ENCODE measurements at regions not wholly inside any gene's neighbourhood (a gene's known extent, or its start where the extent isn't known, plus 50 kb on each side); places are given as distances from the start of the nearest gene placed in this dataset.

DNA sequence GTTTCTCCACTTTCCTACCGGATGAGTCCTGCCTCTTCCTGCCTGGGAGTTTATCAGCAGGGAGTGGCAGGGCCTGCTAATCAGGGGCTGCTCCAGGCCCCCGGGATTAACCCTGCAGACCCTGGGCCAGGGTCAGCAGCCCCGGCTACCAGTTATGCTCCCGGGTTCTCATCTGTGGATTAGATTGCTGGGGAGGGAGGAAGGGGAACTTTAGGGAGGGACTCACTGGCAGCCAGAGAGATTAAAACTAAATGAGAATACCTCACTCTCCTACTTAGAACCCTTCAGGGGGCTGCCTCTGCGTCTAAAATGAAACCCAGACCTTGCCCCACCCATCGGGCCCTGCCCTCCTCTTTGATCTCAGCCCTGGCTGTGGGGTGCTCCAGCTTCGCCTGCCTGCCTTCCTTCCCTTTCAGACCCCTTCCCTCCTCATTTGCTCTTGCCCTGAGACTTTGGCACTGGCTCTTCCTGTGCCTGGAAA is 130.5 kb upstream of the HAND1 start:
- Histone ChIP-seq H3K9me3 (no peaks in the 10 kb centered on the region), H3K27me3 (peaks cover 71% of the 10 kb centered on the region), H3K27ac (no peak overlapping the region), H3K4me1 (peaks cover 0 to 26% (median 14%) of the 10 kb centered on the region in 3 donors), H3K36me3 (no peaks in the 10 kb centered on the region), H3K4me3 (no peak overlapping the region)
- TF ChIP-seq EP300 (IDR thresholded peaks at IDR 0.05) = no peak
- ATAC-seq = no peak
- 43 to 76% methylated on average over 4 of the region's 7 CpGs for whole genome bisulfite sequencing, 2 donors (ENCODE audit: low coverage in 1 of 2)

DNA sequence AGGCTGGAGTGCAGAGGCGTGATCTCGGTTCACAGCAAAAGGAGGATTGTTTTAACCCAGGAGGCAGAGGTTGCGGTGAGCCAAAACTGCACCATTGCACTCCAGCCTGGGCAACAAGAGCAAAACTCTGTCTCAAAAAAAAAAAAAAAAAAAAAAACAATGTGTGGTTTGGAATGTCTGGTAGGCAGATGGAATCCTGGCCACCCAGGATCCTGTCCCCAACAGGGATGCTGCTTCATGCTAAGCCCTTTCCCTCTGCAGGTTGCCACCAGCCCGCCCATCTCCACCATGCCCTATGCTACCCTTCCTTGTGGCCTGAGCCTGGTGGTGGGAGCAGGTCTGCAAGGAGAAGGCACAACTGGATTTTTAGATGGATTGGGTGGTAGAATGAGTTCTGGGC is 129.7 kb upstream of the HAND1 start:
- Histone ChIP-seq H3K27me3 (peaks cover 63% of the 10 kb centered on the region), H3K9me3 (no peaks in the 10 kb centered on the region), H3K36me3 (no peaks in the 10 kb centered on the region), H3K4me1 (peaks cover 0 to 26% (median 14%) of the 10 kb centered on the region in 3 donors), H3K4me3 (no peak overlapping the region), H3K27ac (no peak overlapping the region)
- WGBS, 2 donors (ENCODE audit: low coverage in 1 of 2) = 83 to 100% methylated on average over 1 to 2 of the region's 4 CpGs
- no peak for ATAC-seq
- TF ChIP-seq EP300 (IDR thresholded peaks at IDR 0.05) = no peak
- TF ChIP-seq, protein P1, sequence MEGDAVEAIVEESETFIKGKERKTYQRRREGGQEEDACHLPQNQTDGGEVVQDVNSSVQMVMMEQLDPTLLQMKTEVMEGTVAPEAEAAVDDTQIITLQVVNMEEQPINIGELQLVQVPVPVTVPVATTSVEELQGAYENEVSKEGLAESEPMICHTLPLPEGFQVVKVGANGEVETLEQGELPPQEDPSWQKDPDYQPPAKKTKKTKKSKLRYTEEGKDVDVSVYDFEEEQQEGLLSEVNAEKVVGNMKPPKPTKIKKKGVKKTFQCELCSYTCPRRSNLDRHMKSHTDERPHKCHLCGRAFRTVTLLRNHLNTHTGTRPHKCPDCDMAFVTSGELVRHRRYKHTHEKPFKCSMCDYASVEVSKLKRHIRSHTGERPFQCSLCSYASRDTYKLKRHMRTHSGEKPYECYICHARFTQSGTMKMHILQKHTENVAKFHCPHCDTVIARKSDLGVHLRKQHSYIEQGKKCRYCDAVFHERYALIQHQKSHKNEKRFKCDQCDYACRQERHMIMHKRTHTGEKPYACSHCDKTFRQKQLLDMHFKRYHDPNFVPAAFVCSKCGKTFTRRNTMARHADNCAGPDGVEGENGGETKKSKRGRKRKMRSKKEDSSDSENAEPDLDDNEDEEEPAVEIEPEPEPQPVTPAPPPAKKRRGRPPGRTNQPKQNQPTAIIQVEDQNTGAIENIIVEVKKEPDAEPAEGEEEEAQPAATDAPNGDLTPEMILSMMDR (IDR thresholded peaks at IDR 0.05) = no peak
- no peak for TF ChIP-seq POLR2AphosphoS5 (IDR thresholded peaks at IDR 0.05)
- no peak for TF ChIP-seq POLR2A (IDR thresholded peaks at IDR 0.05)

DNA sequence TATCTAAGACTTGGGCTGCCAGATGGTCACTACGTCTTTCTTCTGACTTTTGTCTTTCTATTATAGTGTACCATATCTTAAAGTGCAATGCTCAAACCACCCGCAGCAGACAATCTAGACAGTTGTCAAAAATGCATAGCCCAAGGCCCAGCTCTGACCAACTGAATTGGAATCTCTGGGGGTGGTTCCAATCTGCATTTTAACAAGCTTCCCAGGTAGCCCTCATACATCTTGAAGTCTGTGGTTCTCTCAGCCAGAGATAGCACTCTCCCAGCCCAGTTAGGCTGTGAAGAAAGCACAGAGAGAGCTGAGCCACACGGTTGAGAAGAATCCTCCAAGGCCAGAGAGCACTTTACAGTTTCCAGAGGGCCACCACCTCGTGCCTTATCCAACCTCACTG is 128.2 kb upstream of the HAND1 start:
- Histone ChIP-seq H3K36me3 (no peaks in the 10 kb centered on the region), H3K4me3 (no peak overlapping the region), H3K27me3 (peaks cover 51% of the 10 kb centered on the region), H3K27ac (no peak overlapping the region), H3K4me1 (peaks cover 0 to 21% (median 12%) of the 10 kb centered on the region in 3 donors), H3K9me3 (no peaks in the 10 kb centered on the region)
- TF ChIP-seq, protein P1 (IDR thresholded peaks at IDR 0.05) = no peak
- no peak for TF ChIP-seq EP300 (IDR thresholded peaks at IDR 0.05)
- TF ChIP-seq POLR2AphosphoS5 (IDR thresholded peaks at IDR 0.05) = no peak
- TF ChIP-seq POLR2A (IDR thresholded peaks at IDR 0.05) = no peak
- ATAC-seq = no peak
- 59% methylated on average over 4 of the region's 4 CpGs; no CpG with 5 or more reads in 1 of the 2 donors for WGBS, 2 donors (ENCODE audit: low coverage in 1 of 2)

GRCh38 chr5:154603953-154604679 is 126.1 kb upstream of the HAND1 start:
- 0 to 2% methylated on average over 3 to 13 of the region's 20 CpGs for WGBS, 2 donors (ENCODE audit: low coverage in 1 of 2)
- Histone ChIP-seq H3K36me3 (no peaks in the 10 kb centered on the region), H3K4me1 (peaks cover 0 to 7% (median 3%) of the 10 kb centered on the region in 3 donors), H3K9me3 (no peaks in the 10 kb centered on the region), H3K27me3 (peaks cover 46% of the 10 kb centered on the region), H3K27ac (no peak overlapping the region), H3K4me3 (peak overlapping the region in 1 of 2 donors; percentile 7)
- peak; percentile 48 for ATAC-seq
- no peak for TF ChIP-seq POLR2AphosphoS5 (IDR thresholded peaks at IDR 0.05)
- TF ChIP-seq, protein P1 (IDR thresholded peaks at IDR 0.05) = no peak
- TF ChIP-seq EP300 (IDR thresholded peaks at IDR 0.05) = no peak
- no peak for TF ChIP-seq POLR2A (IDR thresholded peaks at IDR 0.05)

GRCh38 chr5:154603485-154603884 is 125.5 kb upstream of the HAND1 start:
- Histone ChIP-seq H3K27ac (no peak overlapping the region), H3K36me3 (no peaks in the 10 kb centered on the region), H3K27me3 (peaks cover 46% of the 10 kb centered on the region), H3K9me3 (no peaks in the 10 kb centered on the region), H3K4me1 (peaks cover 0 to 7% (median 3%) of the 10 kb centered on the region in 3 donors), H3K4me3 (no peak overlapping the region)
- WGBS, 2 donors (ENCODE audit: low coverage in 1 of 2) = 67% methylated on average over 1 of the region's 1 CpG
- TF ChIP-seq EP300 (IDR thresholded peaks at IDR 0.05) (no peak), POLR2AphosphoS5 (IDR thresholded peaks at IDR 0.05) (no peak), POLR2A (IDR thresholded peaks at IDR 0.05) (no peak)
- ATAC-seq = no peak

DNA sequence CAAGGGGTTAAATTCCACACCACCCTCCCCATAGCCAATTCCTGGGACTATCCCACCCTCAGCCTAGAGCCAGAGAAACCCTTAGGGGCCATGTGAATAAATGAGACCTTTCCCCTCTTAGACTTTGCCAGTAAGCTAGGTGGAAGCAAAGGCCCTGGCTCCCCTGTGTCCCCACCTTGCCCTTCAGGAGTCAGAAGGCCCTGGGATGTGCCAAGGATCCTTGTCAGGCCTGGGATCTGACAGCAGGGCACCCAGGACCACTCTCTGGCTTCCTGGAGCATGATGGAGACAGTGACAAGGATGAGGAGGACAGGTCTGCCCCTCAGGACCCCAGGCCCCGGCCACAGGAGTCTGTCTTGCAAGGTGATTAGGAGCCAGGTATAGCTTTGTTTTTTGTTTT is 125.0 kb upstream of the HAND1 start:
- Histone ChIP-seq H3K4me3 (no peak overlapping the region), H3K27me3 (peaks cover 46% of the 10 kb centered on the region), H3K27ac (no peak overlapping the region), H3K36me3 (no peaks in the 10 kb centered on the region), H3K4me1 (peaks cover 0 to 7% (median 3%) of the 10 kb centered on the region in 3 donors), H3K9me3 (no peaks in the 10 kb centered on the region)
- ATAC-seq = no peak
- TF ChIP-seq EP300 (IDR thresholded peaks at IDR 0.05) = no peak
- 67% methylated on average over 1 of the region's 1 CpG; no CpG with 5 or more reads in 1 of the 2 donors for whole genome bisulfite sequencing, 2 donors (ENCODE audit: low coverage in 1 of 2)
